ENCODE measurements at regions not wholly inside any gene's neighbourhood (a gene's known extent, or its start where the extent isn't known, plus 50 kb on each side); places are given as distances from the start of the nearest gene placed in this dataset.

GRCh38 chr2:139055202-139055601, 275.0 kb upstream of the NXPH2 start:
- dilution Hi-C loops (cut with MboI; ENCODE audit: extremely low pct_ligation_motif_present, low sequenced_read_pairs): no loop called here
- TF ChIP-seq EZH2 (IDR thresholded peaks at IDR 0.05; ENCODE audit: low read length) (no peak), CTCF (optimal IDR thresholded peaks at IDR 0.05 in 1 of 3, IDR thresholded peaks at IDR 0.05 in 1 of 3, conservative IDR thresholded peaks at IDR 0.05 in 1 of 3; ENCODE audit: extremely low read depth in 1 of 3, insufficient read depth in 2 of 3, low read length in 3 of 3) (no peak)

GRCh38 chr2:139048017-139048416, 267.8 kb upstream of the NXPH2 start:
- no peak for FAIRE-seq
- Histone ChIP-seq H3K9ac (ENCODE audit: control insufficient read depth, extremely low read depth, insufficient read depth, low read length) (no peak overlapping the region), H4K20me1 (ENCODE audit: control insufficient read depth, extremely low read depth, insufficient read depth, low read length) (no peaks in the 10 kb centered on the region), H3K36me3 (ENCODE audit: control insufficient read depth in 2 of 2, extremely low read depth in 1 of 2, insufficient read depth in 2 of 2, low read length in 2 of 2) (no peaks in the 10 kb centered on the region), H3K79me2 (ENCODE audit: control insufficient read depth, insufficient read depth, low read length) (no peaks in the 10 kb centered on the region), H3K9me3 (ENCODE audit: control insufficient read depth, low read depth, low read length) (no peaks in the 10 kb centered on the region), H3K4me3 (ENCODE audit: control insufficient read depth in 2 of 3, extremely low read depth in 1 of 3, insufficient read depth in 2 of 3, low read depth in 1 of 3, low read length in 3 of 3) (no peak overlapping the region), H3K27me3 (ENCODE audit: control insufficient read depth, extremely low read depth, insufficient read depth, low read length) (no peaks in the 10 kb centered on the region), H3K4me1 (ENCODE audit: control insufficient read depth, extremely low read depth, insufficient read depth, low read length) (no peaks in the 10 kb centered on the region), H3K4me2 (ENCODE audit: control insufficient read depth, extremely low read depth, insufficient read depth, low read depth, low read length) (no peak overlapping the region), H3K27ac (ENCODE audit: control insufficient read depth, insufficient read depth, low read length) (no peak overlapping the region), H2AFZ (ENCODE audit: control insufficient read depth, low read length) (no peak overlapping the region), H3K9me1 (ENCODE audit: control insufficient read depth, extremely low read depth, insufficient read depth, low read length) (no peaks in the 10 kb centered on the region)
- no peak for TF ChIP-seq EZH2 (IDR thresholded peaks at IDR 0.05; ENCODE audit: low read length)
- TF ChIP-seq CTCF (optimal IDR thresholded peaks at IDR 0.05 in 1 of 3, IDR thresholded peaks at IDR 0.05 in 1 of 3, conservative IDR thresholded peaks at IDR 0.05 in 1 of 3; ENCODE audit: extremely low read depth in 1 of 3, insufficient read depth in 2 of 3, low read length in 3 of 3): no peak
- dilution Hi-C loops (cut with MboI; ENCODE audit: extremely low pct_ligation_motif_present, low sequenced_read_pairs): no loop called here
- DNase-seq (ENCODE audit: low read depth, low spot score): no peak

More at GRCh38 chr2:139055202-139055601, 275.0 kb upstream of the NXPH2 start:
- H3K9me3 ChIP-seq (ENCODE audit: control insufficient read depth, low read depth, low read length): no peaks in the 10 kb centered on the region
- H3K27ac ChIP-seq (ENCODE audit: control insufficient read depth, insufficient read depth, low read length): no peak overlapping the region
- no peaks in the 10 kb centered on the region for H3K9me1 ChIP-seq (ENCODE audit: control insufficient read depth, extremely low read depth, insufficient read depth, low read length)
- no peak overlapping the region for H3K4me2 ChIP-seq (ENCODE audit: control insufficient read depth, extremely low read depth, insufficient read depth, low read depth, low read length)
- H3K79me2 ChIP-seq (ENCODE audit: control insufficient read depth, insufficient read depth, low read length): no peaks in the 10 kb centered on the region
- H3K4me3 ChIP-seq (ENCODE audit: control insufficient read depth in 2 of 3, extremely low read depth in 1 of 3, insufficient read depth in 2 of 3, low read depth in 1 of 3, low read length in 3 of 3): no peak overlapping the region
- no peak for FAIRE-seq
- H2AFZ ChIP-seq (ENCODE audit: control insufficient read depth, low read length): no peak overlapping the region
- no peaks in the 10 kb centered on the region for H3K36me3 ChIP-seq (ENCODE audit: control insufficient read depth in 2 of 2, extremely low read depth in 1 of 2, insufficient read depth in 2 of 2, low read length in 2 of 2)
- no peak overlapping the region for H3K9ac ChIP-seq (ENCODE audit: control insufficient read depth, extremely low read depth, insufficient read depth, low read length)
- no peaks in the 10 kb centered on the region for H4K20me1 ChIP-seq (ENCODE audit: control insufficient read depth, extremely low read depth, insufficient read depth, low read length)
- no peaks in the 10 kb centered on the region for H3K27me3 ChIP-seq (ENCODE audit: control insufficient read depth, extremely low read depth, insufficient read depth, low read length)
- H3K4me1 ChIP-seq (ENCODE audit: control insufficient read depth, extremely low read depth, insufficient read depth, low read length): no peaks in the 10 kb centered on the region
- DNase-seq (ENCODE audit: low read depth, low spot score): no peak
